Mesenchymal stem cell (in vitro differentiated cells and primary cell): ENCODE measurements at regions not wholly inside any gene's neighbourhood (a gene's known extent, or its start where the extent isn't known, plus 50 kb on each side); places are given as distances from the start of the nearest gene placed in this dataset.

Experiments
- DNase-seq: peaks from one replicate; pipeline ENCODE4 v3.0.0-alpha.2; 2013
- H2AFZ ChIP-seq: one replicate; pipeline ENCODE4 v1.6.1; 2013; ENCODE audit warnings: low read depth, mild to moderate bottlenecking, control low read depth, inconsistent platforms, low read length, moderate library complexity
- H2AK5ac ChIP-seq: 2 replicates; pipeline ENCODE4 v1.6.1; 2013; ENCODE audit warnings: low read length, moderate library complexity, mild to moderate bottlenecking, inconsistent platforms; ENCODE audit not compliant: severe bottlenecking
- H2BK120ac ChIP-seq: one replicate; pipeline ENCODE4 v1.6.1; 2013; ENCODE audit warnings: low read depth, mild to moderate bottlenecking, inconsistent platforms, low read length, moderate library complexity
- H2BK12ac ChIP-seq, 2 experiments: one replicate each; pipeline ENCODE4 v1.6.1; 2013; ENCODE audit warnings: inconsistent platforms in 2 of 2, low read length in 2 of 2, mild to moderate bottlenecking in 2 of 2, moderate library complexity in 2 of 2, control low read depth in 1 of 2
- H2BK15ac ChIP-seq: one replicate; pipeline ENCODE4 v1.6.1; 2013; ENCODE audit warnings: mild to moderate bottlenecking, low read depth, inconsistent platforms; ENCODE audit not compliant: poor library complexity, severe bottlenecking
- H2BK5ac ChIP-seq: 2 replicates; pipeline ENCODE4 v1.6.1; 2013; ENCODE audit warnings: low read depth, mild to moderate bottlenecking, low read length, control low read depth, inconsistent platforms; ENCODE audit not compliant: poor library complexity, severe bottlenecking
- H3K14ac ChIP-seq, 2 experiments: one replicate each; pipeline ENCODE4 v1.6.1; 2013; ENCODE audit warnings: inconsistent platforms in 2 of 2, low read length in 2 of 2, control low read depth in 1 of 2, mild to moderate bottlenecking in 1 of 2, moderate library complexity in 1 of 2
- H3K18ac ChIP-seq, 2 experiments: one replicate each; pipeline ENCODE4 v1.6.1; 2013; ENCODE audit warnings: inconsistent platforms in 2 of 2, low read length in 2 of 2, control low read depth in 1 of 2, low read depth in 1 of 2, mild to moderate bottlenecking in 1 of 2
- H3K23ac ChIP-seq, 2 experiments: one replicate each; pipeline ENCODE4 v1.6.1; 2013; ENCODE audit warnings: inconsistent platforms in 2 of 2, low read length in 2 of 2, mild to moderate bottlenecking in 2 of 2, moderate library complexity in 2 of 2, control low read depth in 1 of 2
- H3K27ac ChIP-seq: 2 replicates; pipeline ENCODE4 v1.5.1; 2013; ENCODE audit warnings: mild to moderate bottlenecking, moderate library complexity, low read length, control low read depth, inconsistent platforms; ENCODE audit not compliant: poor library complexity, severe bottlenecking
- H3K27me3 ChIP-seq, 2 experiments: 2 replicates each; pipeline versions ENCODE4 v1.6.1 to v1.7.0; 2013; ENCODE audit warnings: low read length in 2 of 2, mild to moderate bottlenecking in 2 of 2, moderate library complexity in 2 of 2, control low read depth in 1 of 2, inconsistent platforms in 1 of 2; ENCODE audit not compliant: control insufficient read depth in 1 of 2, insufficient read depth in 1 of 2
- H3K36me3 ChIP-seq, 2 experiments: 2 replicates each; pipeline versions ENCODE4 v1.6.1 to v1.7.0; 2013; ENCODE audit warnings: low read length in 2 of 2, control low read depth in 1 of 2, inconsistent platforms in 1 of 2, low read depth in 1 of 2, mild to moderate bottlenecking in 1 of 2; ENCODE audit not compliant: insufficient read depth in 2 of 2, control insufficient read depth in 1 of 2
- H3K4ac ChIP-seq, 2 experiments: one replicate each; pipeline ENCODE4 v1.6.1; 2013; ENCODE audit warnings: inconsistent platforms in 2 of 2, low read length in 2 of 2, mild to moderate bottlenecking in 2 of 2, moderate library complexity in 2 of 2, control low read depth in 1 of 2, low read depth in 1 of 2
- H3K4me1 ChIP-seq: 2 replicates; pipeline ENCODE4 v1.6.1; 2013; ENCODE audit warnings: low read depth, low read length, control low read depth; ENCODE audit not compliant: control insufficient read depth, insufficient read depth
- H3K4me2 ChIP-seq: 2 replicates; pipeline ENCODE4 v1.6.1; 2013; ENCODE audit warnings: low read length, mild to moderate bottlenecking, inconsistent platforms; ENCODE audit not compliant: poor library complexity, severe bottlenecking
- H3K4me3 ChIP-seq, 2 experiments: 2 replicates each; pipeline versions ENCODE4 v1.5.1 to v1.7.0; 2013; ENCODE audit warnings: low read length in 2 of 2, mild to moderate bottlenecking in 2 of 2, control low read depth in 1 of 2, low read depth in 1 of 2; ENCODE audit not compliant: insufficient read depth in 1 of 2
- H3K79me1 ChIP-seq: replicated peaks from 2 replicates; pipeline ENCODE4 v1.6.1; 2013; ENCODE audit warnings: mild to moderate bottlenecking, control low read depth, low read length, inconsistent platforms; ENCODE audit not compliant: poor library complexity, severe bottlenecking
- H3K9ac ChIP-seq: 2 replicates; pipeline ENCODE4 v1.7.0; 2013; ENCODE audit warnings: mild to moderate bottlenecking, low read length, moderate library complexity
- H3K9me3 ChIP-seq: 2 replicates; pipeline ENCODE4 v1.7.0; 2013; ENCODE audit warnings: mild to moderate bottlenecking, low read length; ENCODE audit not compliant: control insufficient read depth
- H4K8ac ChIP-seq: one replicate; pipeline ENCODE4 v1.6.1; 2013; ENCODE audit warnings: inconsistent platforms, mild to moderate bottlenecking, low read length, moderate library complexity
- H4K91ac ChIP-seq: one replicate; pipeline ENCODE4 v1.6.1; 2013; ENCODE audit warnings: mild to moderate bottlenecking, low read length, inconsistent platforms
- WGBS: methylation state at CpG from one replicate; pipeline ENCODE4 v1.1.7; 2013; ENCODE audit warnings: mixed read lengths; 5-methylcytosine and 5-hydroxymethylcytosine counted together

GRCh38 chr2:114118088-114118487 lies 228.2 kb downstream of the ACTR3 start:
- no peaks in the 10 kb centered on the region for H3K4me1 ChIP-seq
- no peak overlapping the region for H2BK5ac ChIP-seq
- H3K4me3 ChIP-seq, result no peak overlapping the region
- no peak overlapping the region for H2BK15ac ChIP-seq
- DNase-seq, result no peak
- H2BK120ac ChIP-seq, result no peak overlapping the region
- no peaks in the 10 kb centered on the region for H3K79me1 ChIP-seq
- no peaks in the 10 kb centered on the region for H3K9me3 ChIP-seq
- no peak overlapping the region for H3K27ac ChIP-seq
- 71% methylated on average over 1 of the region's 2 CpGs for WGBS
- no peak overlapping the region for H3K23ac ChIP-seq
- H4K91ac ChIP-seq, result no peak overlapping the region
- H3K27me3 ChIP-seq, result no peaks in the 10 kb centered on the region
- H3K14ac ChIP-seq, result no peak overlapping the region
- H3K4me2 ChIP-seq, result no peak overlapping the region
- H3K4ac ChIP-seq, result no peak overlapping the region
- H3K18ac ChIP-seq, result no peak overlapping the region
- no peak overlapping the region for H2AFZ ChIP-seq
- H2BK12ac ChIP-seq, result no peak overlapping the region
- no peak overlapping the region for H2AK5ac ChIP-seq
- H4K8ac ChIP-seq, result no peak overlapping the region
- H3K36me3 ChIP-seq, result no peaks in the 10 kb centered on the region
- no peak overlapping the region for H3K9ac ChIP-seq

GRCh38 chr2:114119862-114120261 lies 230.0 kb downstream of the ACTR3 start:
- Histone ChIP-seq H3K4ac (no peak overlapping the region), H3K9me3 (no peaks in the 10 kb centered on the region), H2BK5ac (no peak overlapping the region), H2AFZ (no peak overlapping the region), H3K36me3 (no peaks in the 10 kb centered on the region), H4K8ac (no peak overlapping the region), H3K79me1 (no peaks in the 10 kb centered on the region), H2BK15ac (no peak overlapping the region), H3K27me3 (no peaks in the 10 kb centered on the region), H3K18ac (no peak overlapping the region), H3K9ac (no peak overlapping the region), H4K91ac (no peak overlapping the region), H3K4me2 (no peak overlapping the region), H3K14ac (no peak overlapping the region), H2BK120ac (no peak overlapping the region), H2AK5ac (no peak overlapping the region), H3K4me1 (no peaks in the 10 kb centered on the region), H3K23ac (no peak overlapping the region), H3K27ac (no peak overlapping the region), H2BK12ac (no peak overlapping the region), H3K4me3 (no peak overlapping the region)
- DNase-seq, result no peak
- 75% methylated on average over 7 of the region's 7 CpGs for WGBS

GRCh38 chr2:114122930-114123329 lies 233.0 kb downstream of the ACTR3 start:
- Histone ChIP-seq H3K14ac (no peak overlapping the region), H2BK5ac (no peak overlapping the region), H3K79me1 (no peaks in the 10 kb centered on the region), H3K18ac (no peak overlapping the region), H3K27me3 (no peaks in the 10 kb centered on the region), H4K91ac (no peak overlapping the region), H2AK5ac (no peak overlapping the region), H3K23ac (no peak overlapping the region), H4K8ac (no peak overlapping the region), H3K9me3 (no peaks in the 10 kb centered on the region), H3K27ac (no peak overlapping the region), H3K4me2 (no peak overlapping the region), H2BK15ac (no peak overlapping the region), H3K4me3 (no peak overlapping the region), H3K36me3 (no peaks in the 10 kb centered on the region), H2BK120ac (no peak overlapping the region), H3K4ac (no peak overlapping the region), H3K4me1 (no peaks in the 10 kb centered on the region), H2AFZ (no peak overlapping the region), H3K9ac (no peak overlapping the region), H2BK12ac (no peak overlapping the region)
- 87% methylated on average over 10 of the region's 10 CpGs for WGBS
- DNase-seq, result no peak

GRCh38 chr2:114123925-114124324 lies 234.0 kb downstream of the ACTR3 start:
- no peak overlapping the region for H2BK12ac ChIP-seq
- H4K91ac ChIP-seq, result no peak overlapping the region
- no peak overlapping the region for H2BK5ac ChIP-seq
- H2AFZ ChIP-seq, result no peak overlapping the region
- H3K36me3 ChIP-seq, result no peaks in the 10 kb centered on the region
- DNase-seq, result no peak
- no peak overlapping the region for H3K4ac ChIP-seq
- H3K4me1 ChIP-seq, result no peaks in the 10 kb centered on the region
- H3K23ac ChIP-seq, result no peak overlapping the region
- no peak overlapping the region for H3K14ac ChIP-seq
- H3K4me2 ChIP-seq, result no peak overlapping the region
- no peak overlapping the region for H3K4me3 ChIP-seq
- no peak overlapping the region for H3K9ac ChIP-seq
- H2BK15ac ChIP-seq, result no peak overlapping the region
- WGBS, result 58% methylated on average over 3 of the region's 3 CpGs
- no peak overlapping the region for H4K8ac ChIP-seq
- H3K18ac ChIP-seq, result no peak overlapping the region
- no peak overlapping the region for H2BK120ac ChIP-seq
- H2AK5ac ChIP-seq, result no peak overlapping the region
- no peak overlapping the region for H3K27ac ChIP-seq
- no peaks in the 10 kb centered on the region for H3K27me3 ChIP-seq
- no peaks in the 10 kb centered on the region for H3K9me3 ChIP-seq
- H3K79me1 ChIP-seq, result no peaks in the 10 kb centered on the region
